HL-60/S4 treated with retinoic acid at 250 ng/mL for 4 days and 3 days (cell line): ENCODE measurements at regions not wholly inside any gene's neighbourhood (a gene's known extent, or its start where the extent isn't known, plus 50 kb on each side); places are given as distances from the start of the nearest gene placed in this dataset.
"Not testable (repeated sequence)": the region's sequence is repeated elsewhere in the genome, so short reads cannot be mapped to it uniquely, and the experiment has no call there.

Experiments
- in situ Hi-C: fragments of 300-500 bp; cut with MboI; formaldehyde crosslinking; loops from 2 replicates; pipeline ENCODE4 v1.7.0; 2022; ENCODE audit warnings: low sequenced_read_pairs

- in situ Hi-C loops, result no loop called here
These were observed 227.8 kb upstream of the MOCS1 start for GRCh38 chr6:40162074-40162473.

- in situ Hi-C loops, result no loop called here
These were observed 226.6 kb upstream of the MOCS1 start for GRCh38 chr6:40160826-40161225.

GRCh38 chr6:40159865-40160264 lies 225.6 kb upstream of the MOCS1 start:
- in situ Hi-C loops, result no loop called here

GRCh38 chr6:40152701-40153436 lies 218.6 kb upstream of the MOCS1 start:
- in situ Hi-C loops, result no loop called here

DNA sequence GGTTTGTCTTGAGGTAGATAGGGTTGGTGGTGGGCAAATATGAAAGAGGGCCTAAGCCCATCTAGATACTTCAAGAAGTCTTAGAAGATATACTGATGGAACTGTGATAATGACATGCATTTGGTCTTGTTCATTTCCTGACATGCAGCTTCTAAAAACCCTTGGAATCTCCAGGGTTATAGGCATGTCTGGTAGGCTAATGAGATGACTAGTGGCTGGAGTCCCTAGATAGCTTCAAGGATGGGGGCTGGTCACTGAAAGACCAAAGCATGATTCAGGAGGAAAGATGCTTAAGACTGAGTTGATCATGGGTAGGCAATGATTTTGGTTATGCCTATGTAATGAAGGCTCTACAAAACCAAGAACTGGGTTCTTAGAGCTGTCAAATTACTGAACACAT lies 217.9 kb upstream of the MOCS1 start:
- in situ Hi-C loops, result no loop called here

DNA sequence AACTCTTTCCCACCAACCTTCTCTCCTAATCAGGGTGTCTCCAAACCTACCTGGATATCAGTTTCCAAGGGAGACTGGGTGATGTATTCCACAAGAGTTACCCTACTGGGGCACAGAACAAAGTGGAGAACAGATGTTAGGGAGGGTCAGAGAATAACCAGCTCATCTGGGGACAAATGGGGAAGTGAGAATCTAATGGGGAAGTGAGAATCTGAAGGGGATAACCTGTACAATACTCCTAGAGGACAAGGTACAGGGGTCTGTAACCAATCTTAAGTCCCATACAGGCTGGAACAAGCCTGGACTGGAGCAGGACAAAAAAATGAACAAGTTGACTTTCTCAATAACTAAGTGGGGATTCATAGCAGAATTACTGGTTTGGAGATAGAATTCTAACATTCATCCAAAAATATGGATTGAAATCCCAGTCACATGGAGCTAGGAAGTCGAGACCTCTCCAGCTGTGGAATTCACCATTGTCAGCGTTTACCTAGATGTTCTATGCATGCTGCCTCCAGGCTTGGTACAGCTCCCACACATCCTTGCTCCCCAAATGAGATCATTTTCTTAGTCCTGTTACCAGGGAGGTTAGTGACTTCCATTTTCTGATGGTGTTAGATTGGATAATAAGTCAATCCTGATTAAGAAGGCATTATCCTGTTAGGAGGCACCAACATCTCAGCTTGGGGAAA lies 214.8 kb upstream of the MOCS1 start:
- in situ Hi-C loops, result no loop called here

DNA sequence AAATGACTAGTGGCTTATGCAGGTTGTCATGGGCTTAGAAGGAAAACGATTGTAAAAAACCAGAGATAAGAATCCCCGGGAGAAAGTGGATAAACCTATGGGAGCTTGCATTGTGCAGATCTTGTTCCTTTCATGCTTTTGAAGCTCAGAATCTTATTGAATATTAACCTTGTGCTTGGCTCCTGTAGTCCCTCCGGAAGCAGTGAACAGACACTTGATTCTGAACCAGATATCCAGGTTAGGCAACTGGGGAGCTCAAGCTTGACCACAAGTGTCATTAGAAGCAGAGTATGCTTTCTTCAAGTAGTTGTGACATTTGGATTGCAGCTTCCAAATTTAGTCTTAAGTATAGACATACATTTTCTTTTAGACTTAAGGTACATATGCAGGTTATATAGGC lies 212.6 kb upstream of the MOCS1 start:
- in situ Hi-C loops, result no loop called here

DNA sequence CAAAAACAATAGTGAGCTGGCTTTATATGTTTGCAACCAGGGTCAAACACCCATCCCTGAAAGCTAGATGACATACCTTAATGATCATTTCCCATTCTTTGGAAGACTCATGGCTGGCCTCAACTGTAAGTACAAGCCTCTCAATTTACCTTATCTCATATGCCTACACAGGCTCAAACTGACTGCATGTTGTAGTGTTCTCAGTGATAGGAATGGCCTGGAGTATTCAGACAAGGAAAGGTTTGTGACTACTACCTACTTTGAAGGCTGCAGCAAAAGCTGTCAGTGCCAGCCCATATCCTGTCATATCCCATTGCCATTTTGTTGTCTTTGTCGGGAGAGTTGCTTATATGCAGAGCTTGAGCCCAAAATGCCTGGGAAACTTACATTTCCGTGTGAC lies 205.2 kb upstream of the MOCS1 start:
- in situ Hi-C loops, result no loop called here

DNA sequence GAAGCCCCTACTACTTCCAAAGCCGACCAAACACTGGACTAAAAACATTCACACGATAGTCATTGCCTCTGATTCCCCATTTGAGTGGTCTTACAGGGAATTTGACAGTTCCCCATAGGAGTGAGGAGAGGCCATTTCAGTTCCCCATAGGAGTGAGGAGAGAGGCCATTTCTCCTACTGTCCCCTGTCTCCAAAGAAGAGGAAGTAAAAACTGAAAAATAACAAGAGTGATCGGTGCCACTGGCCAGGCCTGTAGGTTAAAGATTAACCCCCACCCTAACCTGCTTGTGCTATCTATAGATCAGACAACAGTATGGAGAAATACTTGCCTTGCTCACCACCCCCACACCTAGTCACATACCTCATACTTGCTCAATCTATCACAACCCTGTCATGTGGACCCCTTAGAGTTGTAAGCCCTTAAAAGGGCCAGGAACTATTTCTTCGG lies 204.0 kb upstream of the MOCS1 start:
- in situ Hi-C loops, result no loop called here

DNA sequence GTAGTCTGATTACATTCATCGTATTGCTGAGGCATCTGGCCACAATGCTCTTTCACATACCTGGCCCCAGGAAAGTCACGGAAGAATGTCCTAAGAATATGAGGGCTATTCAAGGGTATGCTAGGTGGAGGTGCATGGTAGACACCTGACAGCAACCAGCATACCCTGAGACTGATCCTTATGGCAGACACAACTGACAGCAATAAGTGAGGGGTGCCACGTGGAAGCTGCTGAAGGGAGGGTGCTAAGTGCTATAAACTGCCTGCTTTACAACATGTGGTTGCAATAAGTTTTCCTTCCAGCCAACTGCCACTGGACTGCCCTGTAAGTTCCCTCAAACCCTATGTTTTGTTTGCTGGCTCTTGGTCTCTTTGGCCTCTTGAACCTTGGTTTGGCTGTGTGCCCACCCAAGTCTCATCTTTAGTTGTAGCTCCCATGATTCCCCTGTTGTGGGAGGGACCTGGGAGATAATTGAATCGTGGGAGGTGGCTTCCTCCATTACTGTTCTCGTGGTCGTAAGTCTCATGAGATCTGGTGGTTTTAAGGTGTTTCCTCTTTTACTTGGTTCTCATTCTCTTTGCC lies 201.3 kb upstream of the MOCS1 start:
- in situ Hi-C loops, result no loop called here

DNA sequence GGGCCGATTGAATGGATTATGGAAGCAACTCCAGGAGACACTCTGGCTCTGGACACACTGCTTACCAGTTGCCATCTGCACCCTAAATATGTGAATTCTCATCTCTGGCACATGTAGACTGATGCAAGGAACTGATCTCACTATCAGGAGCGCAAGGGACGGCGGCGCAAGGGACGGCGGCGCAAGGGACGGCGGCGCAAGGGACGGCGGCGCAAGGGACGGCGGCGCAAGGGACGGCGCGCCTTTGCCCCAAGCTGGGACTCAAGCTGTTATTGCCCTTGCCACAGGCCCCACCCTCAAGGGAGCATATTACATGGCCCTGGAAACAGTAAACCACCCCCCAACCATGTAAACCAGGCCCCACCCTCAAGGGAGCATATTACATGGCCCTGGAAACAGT lies 199.7 kb upstream of the MOCS1 start:
- in situ Hi-C loops, result not testable (repeated sequence)

DNA sequence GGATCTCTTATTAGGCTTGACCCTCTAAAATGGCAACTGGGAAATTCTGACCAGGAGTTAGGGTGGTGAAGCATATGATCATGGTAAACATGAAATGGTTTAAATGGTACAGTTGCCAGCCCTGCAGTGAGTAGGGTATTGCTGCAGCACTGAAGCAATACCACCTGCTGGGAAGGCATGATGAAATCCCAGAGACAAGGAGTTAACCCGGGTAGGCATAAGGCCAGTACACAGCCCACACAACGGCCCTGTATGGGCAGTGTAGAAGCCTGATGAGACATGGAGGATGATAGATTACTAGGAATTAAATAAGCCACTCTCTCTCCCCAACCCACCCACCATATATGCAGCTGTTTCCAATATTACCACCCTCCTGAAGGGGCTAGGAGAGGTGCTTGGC lies 197.4 kb upstream of the MOCS1 start:
- in situ Hi-C loops, result no loop called here

- in situ Hi-C loops, result no loop called here
These were observed 193.9 kb upstream of the MOCS1 start for GRCh38 chr6:40128127-40128526.

GRCh38 chr6:40125680-40126394 lies 191.6 kb upstream of the MOCS1 start:
- in situ Hi-C loops, result no loop called here

DNA sequence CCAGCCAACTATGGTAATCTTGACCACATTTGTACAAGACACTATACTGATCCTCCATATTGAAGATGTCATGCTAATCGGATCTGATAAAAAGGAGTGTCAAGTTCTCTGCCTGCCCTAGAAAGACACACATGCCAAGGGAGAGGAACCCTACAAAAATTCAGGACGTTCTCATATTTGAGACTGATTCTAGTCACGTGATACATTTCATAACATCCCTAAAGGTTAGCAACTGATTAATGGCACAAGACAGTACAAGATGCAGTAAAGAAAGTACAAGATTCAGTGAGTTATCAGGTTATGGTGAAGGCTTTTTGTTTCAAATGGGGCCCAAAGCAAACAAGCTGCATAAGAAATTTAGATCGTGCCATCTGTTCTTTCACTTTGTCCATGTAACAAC lies 190.7 kb upstream of the MOCS1 start:
- in situ Hi-C loops, result no loop called here

DNA sequence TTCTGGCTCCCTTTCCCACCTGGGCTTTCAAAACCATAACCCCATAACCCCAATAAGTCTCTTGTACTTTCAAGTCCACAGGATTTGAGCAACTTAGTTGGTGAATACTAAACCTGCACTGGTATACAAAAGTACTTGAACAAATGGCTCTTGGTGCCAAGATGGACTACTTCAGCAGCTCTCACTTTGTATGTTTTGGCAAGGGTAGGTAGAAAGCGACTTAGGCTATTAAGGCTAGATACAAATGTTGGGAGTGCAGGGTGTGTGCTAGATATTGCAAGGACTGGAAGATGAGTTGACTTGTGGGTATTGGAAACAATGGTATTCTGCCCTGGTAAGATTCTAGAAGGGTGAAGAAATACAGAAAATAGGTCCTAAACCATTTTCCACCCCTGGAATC lies 182.6 kb upstream of the MOCS1 start:
- in situ Hi-C loops, result no loop called here

- in situ Hi-C loops, result no loop called here
These were observed 178.1 kb upstream of the MOCS1 start for GRCh38 chr6:40112350-40112749.

DNA sequence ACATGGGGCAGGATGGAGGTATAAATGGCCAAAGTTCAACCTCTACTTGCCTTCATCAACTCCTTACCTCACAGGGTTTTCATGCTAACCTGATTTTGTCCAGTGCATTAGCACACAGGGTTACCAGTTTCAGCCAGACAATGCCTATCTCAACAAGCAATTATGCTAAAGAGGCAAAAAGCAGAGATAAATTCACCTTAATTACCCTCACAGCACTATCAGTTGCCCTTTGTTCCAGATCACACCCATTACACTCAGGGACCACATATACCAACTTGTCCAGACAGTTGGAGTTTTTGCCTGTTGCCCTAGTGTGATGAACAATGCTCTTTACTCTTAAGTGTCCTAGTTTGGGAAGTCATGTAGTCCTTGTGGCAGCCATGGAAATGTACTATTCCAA lies 174.5 kb upstream of the MOCS1 start:
- in situ Hi-C loops, result no loop called here

DNA sequence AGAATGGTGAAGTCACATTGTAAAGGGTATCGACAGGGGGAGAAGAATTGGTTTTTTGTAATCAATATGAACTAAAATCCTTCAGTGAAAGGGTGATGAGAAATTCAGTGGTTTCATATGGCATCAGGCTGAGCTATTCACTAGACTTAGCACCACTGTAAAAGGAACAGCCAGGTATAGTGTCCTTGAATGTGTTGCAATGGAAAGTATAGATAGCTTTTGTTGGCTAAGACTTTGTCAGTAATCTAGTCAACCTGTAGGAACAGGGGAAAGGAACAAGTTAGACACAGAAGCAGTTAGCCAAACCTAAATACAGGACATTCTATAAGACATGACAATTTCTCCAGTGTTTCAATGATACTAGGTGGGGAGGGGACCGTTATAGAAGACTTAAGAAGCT lies 172.6 kb upstream of the MOCS1 start:
- in situ Hi-C loops, result no loop called here

GRCh38 chr6:40098774-40099173 lies 164.5 kb upstream of the MOCS1 start:
- in situ Hi-C loops, result no loop called here

- in situ Hi-C loops, result no loop called here
These were observed 163.3 kb upstream of the MOCS1 start for GRCh38 chr6:40097590-40097989.
